H1 (cell line): ENCODE measurements at regions not wholly inside any gene's neighbourhood (a gene's known extent, or its start where the extent isn't known, plus 50 kb on each side); places are given as distances from the start of the nearest gene placed in this dataset.

Experiments used
- ASH2L ChIP-seq: fragments of 200-600, 300-600 bp; sonication (generic); IDR thresholded peaks from one replicate; pipeline ENCODE4 v1.7.1; 2017; ENCODE audit warnings: low read length
- CHD1 ChIP-seq: IDR thresholded peaks from 2 replicates; pipeline ENCODE4 v1.6.1; 2012; ENCODE audit warnings: low read depth, low read length, improper control_type of control experiment
- HDAC2 ChIP-seq, 2 experiments: fragments of 300-600 bp in 1 of 2; sonication (generic) in 1 of 2; IDR thresholded peaks; 2 replicates each; pipeline ENCODE4 v1.6.1; 2011 to 2012; ENCODE audit warnings: low read depth in 2 of 2, low read length in 2 of 2, mild to moderate bottlenecking in 2 of 2, moderate library complexity in 2 of 2, borderline replicate concordance in 1 of 2, inconsistent platforms in 1 of 2
- HDAC6 ChIP-seq: IDR thresholded peaks from one replicate; pipeline ENCODE4 v1.7.1; 2012; ENCODE audit warnings: low read depth, mild to moderate bottlenecking, inconsistent platforms, low read length, moderate library complexity
- JUN ChIP-seq: IDR thresholded peaks from 2 replicates; pipeline ENCODE4 v1.6.1; 2011; ENCODE audit warnings: low read depth, mild to moderate bottlenecking, improper control_type of control experiment, low read length
- SRF ChIP-seq: IDR thresholded peaks from 2 replicates; pipeline ENCODE4 v1.6.1; 2011; ENCODE audit warnings: mild to moderate bottlenecking, low read depth, low read length, moderate library complexity
- SUZ12 ChIP-seq: fragments of 200-600 bp; sonication (generic); IDR thresholded peaks from 2 replicates; pipeline ENCODE4 v1.6.1; 2012; ENCODE audit warnings: mild to moderate bottlenecking, inconsistent platforms, low read length, moderate library complexity, mixed read lengths

DNA sequence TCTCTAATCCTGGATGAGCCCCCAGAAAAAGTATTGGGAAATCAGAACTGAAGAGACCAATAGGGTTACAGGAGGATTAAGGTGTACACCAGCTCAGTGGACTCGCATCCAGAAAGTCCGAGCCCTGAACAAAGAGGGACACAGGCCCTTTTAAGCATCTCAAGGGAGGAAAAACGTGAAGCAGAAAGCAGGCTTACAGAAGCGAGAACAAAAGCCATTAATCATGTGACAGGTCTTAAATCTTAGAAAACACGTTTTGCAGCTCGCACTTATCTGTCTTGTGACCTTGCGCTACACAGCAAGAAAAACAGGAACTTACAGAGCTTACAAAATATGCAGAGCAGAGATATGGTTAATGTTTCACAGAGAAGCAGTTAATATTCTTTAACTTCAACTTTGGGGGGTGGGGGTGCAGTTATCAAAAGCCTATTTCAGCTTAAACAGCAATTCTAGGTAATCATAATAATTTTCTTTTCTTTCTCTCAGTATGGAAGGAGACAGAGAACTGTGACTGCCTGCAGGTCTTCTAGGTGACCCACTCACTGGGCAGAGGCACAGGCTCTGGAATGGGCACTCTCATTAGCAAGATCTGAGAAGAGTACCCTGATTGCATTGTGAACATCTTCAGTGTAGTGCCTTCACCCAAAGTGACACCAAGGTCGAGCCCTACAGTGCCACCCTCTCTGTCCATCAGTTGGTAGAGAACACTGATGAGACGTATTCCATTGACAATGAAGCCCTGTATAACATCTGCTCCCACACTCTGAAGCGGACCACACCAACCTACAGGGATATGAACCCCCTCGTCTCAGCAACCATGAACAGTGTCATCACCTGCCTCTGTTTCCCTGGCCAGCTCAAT lies 65.0 kb upstream of the MOCS1 start (continued):
- TF ChIP-seq CHD1 (no peak), SRF (no peak), HDAC6 (no peak), HDAC2 (IDR thresholded peaks at IDR 0.05; ENCODE audit: borderline replicate concordance in 1 of 2, low read depth in 2 of 2, low read length in 2 of 2) (no peak), SUZ12 (no peak), ASH2L (no peak), JUN (no peak)
- TF ChIP-seq, all 59 proteins: peak for 0
